ENCODE measurements at regions not wholly inside any gene's neighbourhood (a gene's known extent, or its start where the extent isn't known, plus 50 kb on each side); places are given as distances from the start of the nearest gene placed in this dataset.

DNA sequence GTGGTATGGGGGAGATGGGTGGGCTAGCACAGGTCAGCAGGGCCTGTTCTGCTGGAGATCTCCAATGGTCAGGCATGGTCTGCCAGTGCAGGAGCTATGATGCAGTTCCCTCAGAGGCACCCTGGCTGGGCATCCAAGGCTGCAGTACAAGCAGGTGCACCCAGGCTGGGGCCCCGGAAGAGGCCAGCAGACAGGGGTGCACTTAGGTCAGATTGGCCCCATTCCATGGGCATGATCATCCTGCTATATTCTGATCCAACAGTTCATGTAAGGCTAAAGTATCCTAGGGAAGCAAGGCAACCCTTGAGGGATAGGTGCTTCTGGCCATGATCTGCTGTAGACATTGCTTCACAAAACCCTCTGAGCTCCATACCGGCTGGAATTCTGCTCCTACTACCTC is 53.5 kb downstream of the STRIT1 start:
- no peak for TF ChIP-seq CTCF (IDR thresholded peaks at IDR 0.05; ENCODE audit: insufficient read depth, low read depth, low read length)
- Histone ChIP-seq H3K27me3 (ENCODE audit: control insufficient read depth, insufficient read depth, low read length) (no peaks in the 10 kb centered on the region), H3K4me3 (ENCODE audit: low read depth, low read length) (no peak overlapping the region), H3K36me3 (ENCODE audit: control insufficient read depth, insufficient read depth, low read length) (no peaks in the 10 kb centered on the region)
- POLR2A ChIA-PET, result no interaction called here
- CTCF ChIA-PET, result interaction anchor here (1.3 kb wide), 1 partner anchor 25 kb away, joined by 3 read pairs; no protein-coding TSS in a partner anchor
- DNase-seq (ENCODE audit: low read depth), result no peak

DNA sequence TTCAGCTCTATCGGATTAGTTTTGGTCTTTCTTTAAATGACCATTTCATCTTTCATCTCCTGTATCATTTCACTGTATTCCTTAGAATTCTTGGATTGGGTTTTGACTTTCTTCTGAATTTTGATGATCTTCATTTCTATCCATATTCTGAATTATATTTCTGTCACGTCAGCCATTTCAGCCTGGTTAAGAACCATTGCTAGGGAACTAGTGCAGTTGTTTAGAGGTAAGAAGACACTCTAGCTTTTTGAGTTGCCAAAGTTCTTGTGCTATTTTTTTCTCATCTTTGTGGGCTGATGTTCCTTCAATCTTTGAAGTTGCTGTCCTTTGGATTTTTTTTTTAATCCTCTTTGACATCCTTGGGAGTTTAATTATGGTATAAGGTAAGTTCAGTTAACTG is 54.6 kb downstream of the STRIT1 start:
- Histone ChIP-seq H3K27me3 (ENCODE audit: control insufficient read depth, insufficient read depth, low read length) (no peaks in the 10 kb centered on the region), H3K36me3 (ENCODE audit: control insufficient read depth, insufficient read depth, low read length) (no peaks in the 10 kb centered on the region), H3K4me3 (ENCODE audit: low read depth, low read length) (no peak overlapping the region)
- ChIA-PET POLR2A (no interaction called here), CTCF (no interaction called here)
- no peak for DNase-seq (ENCODE audit: low read depth)
- no peak for TF ChIP-seq CTCF (IDR thresholded peaks at IDR 0.05; ENCODE audit: insufficient read depth, low read depth, low read length)

GRCh38 chr3:155236473-155236872 is 57.0 kb downstream of the STRIT1 start:
- TF ChIP-seq CTCF (IDR thresholded peaks at IDR 0.05; ENCODE audit: insufficient read depth, low read depth, low read length), result no peak
- H3K36me3 ChIP-seq (ENCODE audit: control insufficient read depth, insufficient read depth, low read length), result no peaks in the 10 kb centered on the region
- CTCF ChIA-PET, result no interaction called here
- DNase-seq (ENCODE audit: low read depth), result no peak
- no peak overlapping the region for H3K4me3 ChIP-seq (ENCODE audit: low read depth, low read length)
- no peaks in the 10 kb centered on the region for H3K27me3 ChIP-seq (ENCODE audit: control insufficient read depth, insufficient read depth, low read length)
- POLR2A ChIA-PET, result no interaction called here
